ENCODE measurements at regions not wholly inside any gene's neighbourhood (a gene's known extent, or its start where the extent isn't known, plus 50 kb on each side); places are given as distances from the start of the nearest gene placed in this dataset.
A peak's percentile ranks its signal among the peaks of the same experiment; 100 is the strongest.
"Not testable (repeated sequence)": the region's sequence is repeated elsewhere in the genome, so short reads cannot be mapped to it uniquely, and the experiment has no call there.

DNA sequence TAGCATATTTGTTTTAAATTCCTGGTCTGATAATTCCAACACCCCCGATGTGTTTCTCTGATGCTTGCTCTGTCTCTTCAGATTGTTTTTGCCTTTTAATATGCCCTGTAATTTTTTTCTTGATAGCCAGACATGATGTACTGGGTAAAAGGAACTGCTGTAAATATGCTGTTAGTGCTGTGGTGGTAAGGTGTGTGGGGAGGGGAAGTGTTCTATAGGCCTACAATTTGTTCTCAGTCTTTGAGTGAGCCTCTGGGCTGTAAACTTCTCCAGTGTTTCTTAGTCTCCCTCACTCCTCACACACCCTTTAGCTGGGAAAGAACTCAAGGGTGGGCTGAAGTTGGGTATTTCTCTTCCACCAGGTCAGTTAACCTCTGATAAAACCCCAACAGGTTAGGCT lies 147.0 kb upstream of the OR4E1 start:
- no peak for DNase-seq (ENCODE audit: low read depth)

DNA sequence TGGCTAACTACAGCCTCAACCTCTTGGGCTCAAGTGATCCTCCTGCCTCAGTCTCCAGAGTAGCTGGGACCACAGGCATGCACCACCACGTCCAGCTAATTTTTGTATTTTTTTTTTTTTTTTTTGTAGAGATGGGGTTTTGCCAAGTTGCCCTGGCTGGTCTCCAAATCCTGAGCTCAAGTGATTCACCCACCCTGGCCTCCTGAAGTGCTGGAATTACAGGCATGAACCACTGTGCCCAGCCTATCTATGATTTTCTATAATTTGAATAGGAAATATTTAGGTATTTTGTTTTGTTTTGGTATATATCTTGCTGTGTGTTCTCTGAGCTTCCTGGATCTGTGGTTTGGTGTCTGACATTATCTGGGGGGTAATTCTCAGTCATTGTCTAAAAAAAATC lies 146.3 kb upstream of the OR4E1 start:
- peak; percentile 24 for DNase-seq (ENCODE audit: low read depth)

DNA sequence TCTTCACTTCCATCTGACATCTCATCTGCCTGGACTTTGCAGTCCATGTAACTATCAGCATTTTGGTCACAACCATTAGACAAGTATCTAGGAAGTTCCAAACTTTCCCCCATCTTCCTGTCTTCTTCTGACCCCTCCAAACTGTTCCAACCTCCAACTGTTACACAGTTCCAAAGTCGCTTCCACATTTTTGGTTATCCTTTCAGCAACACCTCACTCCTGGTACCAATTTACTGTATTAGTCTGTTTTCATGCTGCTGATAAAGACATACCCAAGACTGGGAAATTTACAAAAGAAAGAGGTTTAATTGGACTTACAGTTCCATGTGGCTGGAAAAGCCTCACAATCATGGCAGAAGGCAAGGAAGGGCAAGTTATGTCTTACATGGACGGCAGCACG lies 143.4 kb upstream of the OR4E1 start:
- DNase-seq (ENCODE audit: low read depth), result not testable (repeated sequence)

DNA sequence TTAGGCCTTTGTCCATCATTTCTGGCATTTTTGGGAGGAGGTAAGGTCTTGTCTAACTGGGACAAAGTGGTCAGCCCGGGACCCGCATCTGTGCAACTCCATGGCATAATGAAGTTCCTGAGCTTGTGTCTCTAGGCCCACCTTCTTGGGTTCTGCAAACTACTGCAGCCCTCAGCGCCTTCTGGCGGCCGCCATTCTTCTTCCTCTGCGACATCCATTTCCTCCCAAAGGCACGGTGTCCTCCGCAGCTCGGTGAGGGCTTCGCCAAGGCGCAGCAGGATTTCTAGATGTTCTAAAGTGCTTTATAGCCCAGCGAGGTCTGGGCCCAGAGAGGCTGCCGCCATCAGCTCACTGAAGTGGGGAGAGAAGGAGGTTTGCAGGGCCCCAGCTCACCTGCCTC lies 134.4 kb upstream of the OR4E1 start:
- DNase-seq (ENCODE audit: low read depth), result no peak

DNA sequence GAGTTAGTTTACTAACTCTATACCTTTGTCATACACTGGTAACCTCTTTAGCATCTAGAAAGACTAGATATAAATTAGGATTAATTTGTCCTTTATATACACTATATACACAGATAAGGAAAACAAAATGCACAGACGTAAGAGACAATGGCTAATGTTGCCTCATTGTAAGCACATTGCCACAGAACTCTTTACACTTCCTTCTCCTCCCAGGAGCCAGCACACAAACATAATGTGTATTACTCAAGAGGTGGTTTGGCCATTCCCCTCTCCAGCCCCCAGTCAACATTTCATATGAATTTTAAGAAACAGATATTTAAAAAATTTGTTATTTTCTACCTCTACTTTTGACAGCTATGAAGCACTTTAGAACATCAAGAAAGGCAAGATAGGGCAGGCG lies 131.4 kb upstream of the OR4E1 start:
- no peak for DNase-seq (ENCODE audit: low read depth)

DNA sequence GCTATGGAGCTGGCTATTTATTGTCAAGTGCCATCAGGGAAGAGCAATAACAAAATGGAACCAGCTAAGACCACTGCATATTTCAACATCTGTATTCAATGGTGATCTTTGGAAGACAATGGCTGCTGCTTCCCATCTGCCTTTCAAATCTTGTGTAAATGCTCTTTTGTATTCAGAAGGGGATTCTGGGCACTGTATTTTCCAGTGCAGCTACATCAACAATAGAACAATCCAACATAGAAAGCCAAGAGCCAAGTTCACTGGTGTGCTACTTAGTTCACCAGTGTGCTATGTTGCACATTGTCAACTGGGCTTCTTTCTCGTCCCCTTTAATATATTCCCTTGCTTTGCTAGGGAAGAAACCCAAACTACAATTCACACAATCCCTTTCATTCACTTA lies 128.8 kb upstream of the OR4E1 start:
- DNase-seq (ENCODE audit: low read depth), result no peak

DNA sequence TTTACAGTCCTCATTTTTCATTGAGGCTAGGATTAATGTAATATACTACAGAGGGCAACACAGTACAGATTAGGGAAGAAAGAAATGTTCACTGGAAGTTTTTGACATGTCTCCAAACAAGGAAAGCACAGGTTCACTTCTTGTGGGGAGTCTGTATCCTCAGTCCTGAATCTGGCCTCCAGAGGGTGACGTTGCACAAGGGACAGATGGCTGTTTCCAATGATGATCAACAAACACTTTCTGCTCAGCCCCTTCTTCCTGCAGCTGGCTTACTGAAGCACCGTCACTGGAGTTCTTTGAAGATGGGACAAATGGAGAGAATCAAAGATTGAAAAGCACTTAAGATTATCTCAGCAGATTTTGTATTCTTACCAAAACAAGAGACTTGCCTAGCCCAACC lies 123.3 kb upstream of the OR4E1 start:
- DNase-seq (ENCODE audit: low read depth), result no peak

DNA sequence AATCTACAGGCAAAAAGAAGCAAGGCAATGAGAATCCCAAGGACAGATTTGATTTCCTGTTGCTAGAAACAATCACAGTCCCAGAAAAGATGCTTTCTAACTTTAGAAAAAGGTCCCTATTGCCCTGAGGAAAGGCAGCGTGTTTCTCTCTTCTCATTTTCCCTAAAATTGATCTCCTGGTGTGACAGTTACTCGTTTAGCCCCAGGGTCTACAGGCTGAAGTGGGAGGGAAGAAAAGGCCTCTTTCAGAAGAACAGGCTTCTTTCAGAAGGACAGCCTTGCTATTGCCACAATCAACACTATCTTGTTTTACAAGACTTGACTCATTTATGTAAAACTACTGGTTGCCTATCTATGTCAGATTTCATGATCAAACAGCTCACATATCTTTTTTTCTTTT lies 121.8 kb upstream of the OR4E1 start:
- no peak for DNase-seq (ENCODE audit: low read depth)

DNA sequence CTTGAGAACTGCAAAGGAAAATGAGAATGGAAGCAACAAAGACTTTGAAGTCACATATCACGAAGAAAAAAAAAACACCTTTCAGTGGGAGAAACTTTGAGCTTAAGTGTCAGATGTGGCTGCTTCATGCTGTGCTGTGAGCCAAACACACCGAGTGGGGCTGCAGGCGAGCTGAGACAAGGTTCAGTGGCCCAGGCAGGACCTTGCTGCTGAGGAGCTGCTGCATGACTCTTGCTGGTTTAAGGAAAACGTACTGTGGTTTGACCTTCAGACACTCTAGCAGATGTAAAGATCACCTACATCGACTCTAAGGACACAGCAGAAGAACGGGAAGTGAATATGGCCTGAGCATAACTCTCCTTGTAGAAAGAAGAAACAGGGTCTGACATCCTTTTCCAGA lies 118.1 kb upstream of the OR4E1 start:
- no peak for DNase-seq (ENCODE audit: low read depth)

DNA sequence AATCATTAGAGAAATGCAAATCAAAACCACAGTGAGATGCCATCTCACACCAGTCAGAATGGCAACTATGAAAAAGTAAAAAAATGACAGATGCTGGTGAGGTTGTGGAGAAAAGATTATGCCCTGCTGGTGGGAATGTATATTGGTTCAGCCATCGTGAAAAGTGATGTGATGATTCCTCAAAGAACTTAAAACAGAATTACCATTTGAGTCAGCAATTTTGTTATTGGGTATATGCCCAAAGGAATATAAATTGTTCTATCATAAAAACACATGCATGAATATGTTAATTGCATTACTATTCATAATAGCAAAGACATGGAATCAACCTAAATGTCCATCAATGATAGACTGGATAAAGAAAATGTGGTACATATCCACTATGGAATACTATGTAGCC lies 115.1 kb upstream of the OR4E1 start:
- DNase-seq (ENCODE audit: low read depth), result not testable (repeated sequence)

DNA sequence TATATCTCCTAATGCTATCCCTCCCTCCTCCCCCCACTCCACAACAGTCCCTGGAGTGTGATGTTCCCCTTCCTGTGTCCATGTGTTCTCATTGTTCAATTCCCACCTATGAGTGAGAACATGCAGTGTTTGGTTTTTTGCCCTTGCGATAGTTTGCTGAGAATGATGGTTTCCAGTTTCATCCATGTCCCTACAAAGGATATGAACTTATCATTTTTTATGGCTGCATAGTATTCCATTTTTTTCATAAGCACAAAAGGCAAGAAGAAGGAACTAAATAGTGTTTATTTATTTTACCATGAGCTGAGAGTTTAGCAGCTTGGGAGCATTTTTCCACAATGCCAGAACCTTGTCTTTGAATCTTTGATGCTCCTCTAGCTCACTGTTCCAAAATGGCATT lies 113.6 kb upstream of the OR4E1 start:
- DNase-seq (ENCODE audit: low read depth), result not testable (repeated sequence)

DNA sequence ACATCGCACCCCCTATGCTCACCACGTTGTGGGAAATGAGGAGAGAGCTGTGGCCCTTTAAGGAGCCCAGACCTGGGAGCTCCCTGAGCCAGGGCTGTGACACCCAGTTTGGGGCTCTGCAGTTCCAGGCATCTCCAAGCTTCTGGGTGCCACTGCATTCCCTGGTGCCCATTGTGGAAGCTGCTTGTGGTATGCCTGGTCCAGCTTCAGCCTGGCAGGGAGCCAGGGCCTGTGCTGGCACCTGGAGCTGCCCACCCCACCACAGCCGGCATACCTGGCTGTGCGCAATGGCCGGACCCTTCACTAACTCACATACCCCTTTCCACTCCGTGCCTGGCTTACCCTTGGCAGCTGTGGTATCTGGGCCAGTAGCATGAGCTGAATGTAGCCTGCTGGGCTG lies 107.9 kb upstream of the OR4E1 start:
- no peak for DNase-seq (ENCODE audit: low read depth)

DNA sequence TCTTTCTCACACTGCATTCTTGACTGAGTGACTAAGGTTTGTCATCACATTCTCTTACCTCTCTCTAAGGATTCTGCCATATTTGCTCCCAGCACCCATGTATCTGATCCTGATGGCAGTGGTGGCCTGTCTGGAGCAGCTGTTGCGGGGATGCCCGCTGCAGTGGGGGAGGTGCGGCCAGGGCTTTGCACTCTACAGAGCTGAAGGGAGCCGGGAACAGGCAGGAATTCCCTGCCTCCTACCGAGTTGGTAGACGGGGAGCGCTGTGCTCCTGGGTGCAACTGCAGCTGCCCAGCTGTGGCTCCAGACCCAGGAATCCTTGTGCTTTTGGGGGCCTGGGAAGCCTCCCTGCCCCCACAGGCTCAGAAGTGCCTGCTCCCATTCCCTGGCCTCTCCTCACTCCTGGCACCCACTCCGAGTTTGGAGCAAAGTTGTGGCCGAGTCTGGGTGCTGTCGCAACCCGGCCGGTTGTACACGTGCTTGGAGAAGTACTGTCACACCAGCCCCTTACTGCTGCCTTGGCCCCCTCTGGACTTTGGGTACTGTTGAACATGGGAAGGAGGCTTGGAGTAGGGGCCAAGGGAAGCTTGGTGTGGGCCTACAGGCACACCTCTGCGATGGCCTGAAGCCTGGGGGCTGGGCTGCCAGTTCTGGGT lies 106.9 kb upstream of the OR4E1 start:
- no peak for DNase-seq (ENCODE audit: low read depth)

DNA sequence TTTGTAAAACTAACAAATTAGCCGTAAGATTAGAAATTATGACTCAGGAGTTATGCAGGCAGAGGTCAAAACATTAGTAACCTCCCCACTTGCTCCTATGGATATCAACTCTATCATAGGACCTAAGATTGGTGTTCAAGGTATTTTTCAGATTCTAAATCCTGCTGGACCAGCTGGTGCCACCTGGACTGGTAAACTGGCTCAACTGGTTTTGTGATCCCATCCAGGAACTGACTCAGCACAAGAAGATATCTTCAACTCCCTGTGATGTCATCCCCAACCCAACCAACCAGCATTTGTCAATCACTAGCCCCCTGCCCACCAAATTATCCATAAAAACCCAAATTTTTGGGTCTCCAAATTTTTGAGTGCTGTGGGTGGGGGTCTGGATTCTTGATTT lies 98.1 kb upstream of the OR4E1 start:
- DNase-seq (ENCODE audit: low read depth), result no peak

DNA sequence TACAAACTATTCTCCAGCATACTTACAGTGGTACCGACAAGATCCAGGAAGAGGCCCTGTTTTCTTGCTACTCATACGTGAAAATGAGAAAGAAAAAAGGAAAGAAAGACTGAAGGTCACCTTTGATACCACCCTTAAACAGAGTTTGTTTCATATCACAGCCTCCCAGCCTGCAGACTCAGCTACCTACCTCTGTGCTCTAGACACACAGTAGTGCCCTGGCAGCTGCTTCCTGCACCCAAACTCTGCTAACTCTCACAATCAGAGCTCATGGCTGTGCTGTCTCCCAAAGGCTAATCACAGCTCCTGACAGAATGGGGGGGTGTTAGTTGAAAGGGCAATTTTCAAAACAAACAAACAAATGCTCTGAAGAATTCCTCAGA lies 95.2 kb upstream of the OR4E1 start:
- DNase-seq (ENCODE audit: low read depth), result no peak

DNA sequence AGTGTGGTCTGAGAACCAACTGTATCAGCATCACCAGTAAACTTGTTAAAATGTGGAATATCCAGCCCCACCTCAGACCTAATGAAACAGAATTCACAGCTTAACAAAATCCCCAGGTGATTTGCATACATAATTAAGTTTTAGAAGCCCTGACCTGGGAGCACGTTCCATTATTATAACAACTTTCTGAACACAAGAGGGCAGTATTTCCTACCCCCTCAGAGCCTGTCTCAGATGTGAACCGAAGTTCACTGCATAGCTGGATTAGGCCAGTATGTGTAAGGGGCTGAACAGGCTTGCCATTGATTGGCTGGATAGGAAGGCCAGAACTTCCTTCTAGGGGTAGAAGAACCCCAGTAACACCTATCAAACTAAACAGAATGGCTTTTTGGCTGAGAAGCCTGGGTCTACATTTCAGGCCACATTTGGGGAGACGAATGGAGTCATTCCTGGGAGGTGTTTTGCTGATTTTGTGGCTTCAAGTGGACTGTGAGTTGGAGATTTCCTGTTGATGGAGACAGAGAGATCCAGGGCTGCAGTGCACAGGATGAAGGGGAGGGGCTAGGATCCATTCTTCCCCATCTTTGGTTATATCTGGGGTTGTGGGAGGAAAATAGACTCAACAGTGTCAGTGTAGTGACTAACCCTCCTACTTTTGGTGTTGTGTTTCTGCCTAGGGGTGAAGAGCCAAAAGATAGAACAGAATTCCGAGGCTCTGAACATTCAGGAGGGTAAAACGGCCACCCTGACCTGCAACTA lies 94.7 kb upstream of the OR4E1 start:
- peak; percentile 3 for DNase-seq (ENCODE audit: low read depth)

DNA sequence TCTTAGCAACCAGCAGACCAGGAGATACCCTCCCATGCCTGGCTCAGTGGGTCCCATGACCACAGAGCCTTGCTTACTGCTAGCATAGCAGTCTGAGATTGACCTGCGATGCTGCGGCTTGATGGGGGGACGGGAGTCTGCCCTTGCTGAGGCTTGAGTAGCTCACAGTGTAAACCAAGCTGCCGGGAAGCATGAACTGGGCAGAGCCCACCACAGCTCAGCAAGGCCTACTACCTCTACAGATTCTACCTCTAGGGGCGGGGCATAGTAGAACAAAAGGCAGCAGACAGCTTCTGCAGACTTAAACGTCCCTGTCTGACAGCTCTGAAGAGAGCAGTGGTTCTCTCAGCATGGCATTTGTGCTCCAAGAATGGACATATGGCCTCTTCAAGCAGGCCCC lies 86.7 kb upstream of the OR4E1 start:
- not testable (repeated sequence) for DNase-seq (ENCODE audit: low read depth)

DNA sequence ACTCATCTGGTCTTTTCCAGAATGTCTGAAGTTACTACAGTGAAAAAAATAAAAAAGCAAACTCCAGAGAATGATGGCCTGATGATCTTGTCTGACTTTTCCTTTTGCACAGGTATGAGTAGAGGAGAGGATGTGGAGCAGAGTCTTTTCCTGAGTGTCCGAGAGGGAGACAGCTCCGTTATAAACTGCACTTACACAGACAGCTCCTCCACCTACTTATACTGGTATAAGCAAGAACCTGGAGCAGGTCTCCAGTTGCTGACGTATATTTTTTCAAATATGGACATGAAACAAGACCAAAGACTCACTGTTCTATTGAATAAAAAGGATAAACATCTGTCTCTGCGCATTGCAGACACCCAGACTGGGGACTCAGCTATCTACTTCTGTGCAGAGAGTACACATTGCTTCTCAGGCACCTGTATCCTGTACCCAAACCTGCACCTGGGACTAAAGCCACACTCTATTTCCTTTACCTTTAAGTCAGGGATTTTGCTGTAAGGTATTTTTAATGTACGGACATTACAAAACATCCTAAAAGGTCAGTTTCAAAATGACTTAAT lies 75.8 kb upstream of the OR4E1 start:
- no peak for DNase-seq (ENCODE audit: low read depth)

DNA sequence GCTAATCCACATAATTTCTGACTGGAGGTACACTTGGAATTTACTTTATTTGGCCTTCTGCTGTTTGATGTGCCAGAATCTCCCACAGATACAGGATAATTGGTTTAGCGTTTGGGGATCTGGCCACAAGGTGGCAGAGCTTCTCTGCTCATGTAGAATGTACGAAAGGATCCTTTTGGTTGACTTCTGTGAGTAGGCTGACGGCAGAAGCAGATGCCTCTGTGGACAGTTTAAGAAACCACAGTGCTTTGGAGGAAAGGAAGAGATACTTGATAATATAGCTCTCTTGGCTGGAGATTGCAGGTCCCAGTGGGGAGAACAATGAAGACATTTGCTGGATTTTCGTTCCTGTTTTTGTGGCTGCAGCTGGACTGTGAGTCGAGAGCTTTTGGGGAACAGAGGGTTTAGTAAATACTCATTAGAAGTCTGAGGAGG lies 75.3 kb upstream of the OR4E1 start:
- peak; percentile 29 for DNase-seq (ENCODE audit: low read depth)

DNA sequence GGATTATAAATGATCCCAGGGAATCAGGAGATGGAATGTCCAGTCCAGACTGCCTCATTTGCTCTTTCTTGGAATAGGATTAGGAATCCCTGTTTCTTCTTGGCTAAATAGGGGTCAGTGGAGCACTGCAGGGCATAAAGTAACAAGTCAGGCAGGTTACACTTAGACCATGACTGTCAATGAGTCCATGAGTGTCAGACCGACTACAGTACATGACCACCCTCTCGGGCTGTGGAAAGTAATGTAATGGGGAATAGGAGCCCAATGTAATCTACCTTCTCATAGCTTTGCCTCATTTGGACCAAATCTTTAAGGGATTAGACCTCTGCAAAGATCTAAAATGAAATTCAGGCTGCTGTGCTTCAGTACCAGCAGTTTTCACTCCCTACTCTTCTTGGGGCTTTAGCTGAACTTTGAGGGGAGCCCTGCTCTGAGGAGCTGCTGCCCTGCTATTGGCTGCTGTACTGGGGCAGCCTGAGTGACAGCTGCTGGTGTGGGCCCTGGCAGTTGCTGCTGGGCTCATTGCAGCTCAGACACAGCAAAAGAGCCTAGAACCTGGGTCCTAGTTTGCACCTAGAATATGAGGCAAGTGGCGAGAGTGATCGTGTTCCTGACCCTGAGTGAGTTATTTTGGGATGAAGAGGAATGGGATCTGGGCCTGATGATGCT lies 62.2 kb upstream of the OR4E1 start:
- DNase-seq (ENCODE audit: low read depth), result no peak

DNA sequence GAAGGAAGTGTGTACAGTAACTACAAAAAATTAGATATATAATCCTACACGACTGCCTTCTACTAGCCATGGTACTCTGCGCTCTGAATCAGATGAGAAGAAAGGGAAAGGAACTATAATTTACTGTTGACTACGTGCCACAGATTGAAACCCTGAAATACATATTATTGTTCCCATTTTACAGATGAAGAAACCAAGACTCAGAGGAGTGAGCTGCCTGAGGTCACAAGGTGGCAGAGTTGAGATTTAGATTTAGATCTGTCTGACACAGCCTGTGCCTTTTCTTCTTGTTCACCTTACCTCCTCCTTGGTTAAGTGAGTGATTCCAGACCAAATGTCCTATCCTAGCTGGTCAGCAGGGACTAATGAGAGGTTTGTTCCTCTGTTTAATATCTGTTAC lies 61.6 kb upstream of the OR4E1 start:
- DNase-seq (ENCODE audit: low read depth), result no peak

DNA sequence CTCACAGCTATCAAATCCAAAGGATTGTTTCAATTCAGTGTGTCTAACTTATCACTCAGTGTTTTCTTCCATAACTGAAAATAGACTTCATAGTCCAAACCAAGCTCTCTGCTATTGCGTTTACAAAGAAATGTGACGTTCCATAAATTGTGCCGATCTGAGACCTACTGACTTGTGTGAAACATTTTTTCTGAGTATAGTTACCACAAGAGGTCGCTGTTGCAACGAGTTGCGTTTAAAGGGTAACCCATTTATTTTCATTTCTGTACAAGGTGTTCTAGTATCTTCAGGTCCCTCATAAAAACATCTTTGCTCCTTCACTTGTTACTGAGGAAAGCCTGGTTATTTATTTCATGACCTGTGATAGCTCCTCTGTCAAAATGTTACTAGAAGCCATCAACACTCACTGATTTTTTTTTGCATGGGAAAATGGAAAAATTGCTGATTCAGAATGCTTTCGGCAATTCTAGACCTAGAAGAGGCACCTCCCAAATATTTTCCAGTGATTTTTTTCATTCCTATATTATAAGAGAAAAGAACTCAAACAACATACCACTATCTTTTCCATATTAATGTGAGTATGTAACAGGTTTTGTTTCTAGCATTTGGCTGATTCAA lies 60.9 kb upstream of the OR4E1 start:
- peak; percentile 42 for DNase-seq (ENCODE audit: low read depth)

Measured in HS-27A (cell line).